AG08395 (cell line): ENCODE measurements at regions not wholly inside any gene's neighbourhood (a gene's known extent, or its start where the extent isn't known, plus 50 kb on each side); places are given as distances from the start of the nearest gene placed in this dataset.

Experiments
- DNase-seq: peaks from one replicate; pipeline ENCODE4 v3.0.0; 2012; ENCODE audit warnings: mixed read lengths, low spot score

DNA sequence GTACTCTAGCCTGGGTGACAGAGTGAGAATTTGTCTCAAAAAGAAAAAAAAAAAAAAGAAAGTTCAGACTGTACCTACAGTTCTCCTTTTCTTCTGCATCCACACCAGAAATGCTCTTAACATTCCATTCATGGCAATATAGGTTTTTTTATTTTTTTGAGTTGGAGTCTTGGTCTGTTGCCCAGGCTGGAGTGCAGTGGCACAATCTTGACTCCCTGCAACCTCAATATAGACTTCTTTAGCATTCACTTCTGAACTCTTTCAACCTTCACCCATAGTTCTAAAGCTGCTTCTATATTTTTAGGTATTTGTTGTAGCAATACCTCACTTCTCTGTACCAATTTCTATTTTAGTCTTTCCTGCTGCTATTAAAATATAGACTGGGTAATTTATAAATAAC, 1095.7 kb downstream of the FLRT2 start:
- no peak for DNase-seq

DNA sequence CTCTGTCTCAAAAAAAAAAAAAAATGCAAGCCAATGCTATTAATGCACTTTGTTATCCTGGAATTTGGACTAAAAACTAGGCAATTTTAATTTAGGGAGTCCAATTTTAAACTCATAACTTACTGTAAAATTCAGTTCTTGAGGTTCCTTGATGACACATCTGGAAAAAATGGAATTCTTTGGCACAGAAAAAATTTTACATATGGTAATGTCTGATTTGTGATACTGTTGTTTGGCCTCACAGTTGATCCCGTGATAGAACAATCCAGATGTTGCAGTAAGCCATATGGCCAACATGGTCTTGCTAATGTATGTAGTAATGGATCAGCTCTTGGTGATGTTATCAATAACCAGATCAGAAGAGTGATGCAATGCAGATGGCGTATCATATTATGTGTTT, 1089.8 kb downstream of the FLRT2 start:
- DNase-seq: no peak

DNA sequence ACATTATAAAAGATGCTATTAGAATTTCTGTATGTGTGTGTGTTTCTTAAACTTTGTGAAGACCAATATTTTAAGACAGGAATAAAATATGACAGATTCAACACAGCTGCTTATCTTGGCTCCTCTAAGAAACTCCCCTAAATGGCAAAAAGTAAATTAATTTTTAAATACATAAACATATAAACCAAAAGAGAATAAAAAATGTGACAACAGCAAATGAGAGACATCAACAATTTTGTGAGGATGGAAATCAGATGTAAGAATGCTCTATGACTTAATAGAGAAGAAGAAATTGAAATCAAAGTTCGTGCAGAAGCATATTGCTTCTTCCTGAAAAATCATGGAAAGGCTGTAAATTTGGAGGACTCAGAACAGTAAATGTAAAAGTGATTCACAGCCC, 1083.8 kb downstream of the FLRT2 start:
- DNase-seq: no peak

DNA sequence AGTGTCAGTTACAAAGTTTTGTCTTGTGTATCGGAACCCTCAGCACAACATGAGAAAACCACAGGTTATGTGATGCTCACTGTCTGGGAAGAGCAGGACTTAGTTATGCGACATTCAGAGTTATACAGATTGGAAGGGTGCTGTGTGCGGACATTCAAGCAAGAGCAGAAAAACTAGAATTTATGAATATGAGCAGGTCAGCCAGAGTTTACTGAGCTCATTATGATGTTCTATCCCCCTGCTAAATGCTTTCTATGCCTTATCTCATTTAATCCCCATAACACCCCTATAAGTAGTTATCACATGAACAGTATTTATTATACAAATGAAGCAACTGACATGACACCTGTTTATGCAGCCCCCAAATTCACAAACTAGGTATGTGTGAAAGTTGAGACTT, 1083.2 kb downstream of the FLRT2 start:
- no peak for DNase-seq

DNA sequence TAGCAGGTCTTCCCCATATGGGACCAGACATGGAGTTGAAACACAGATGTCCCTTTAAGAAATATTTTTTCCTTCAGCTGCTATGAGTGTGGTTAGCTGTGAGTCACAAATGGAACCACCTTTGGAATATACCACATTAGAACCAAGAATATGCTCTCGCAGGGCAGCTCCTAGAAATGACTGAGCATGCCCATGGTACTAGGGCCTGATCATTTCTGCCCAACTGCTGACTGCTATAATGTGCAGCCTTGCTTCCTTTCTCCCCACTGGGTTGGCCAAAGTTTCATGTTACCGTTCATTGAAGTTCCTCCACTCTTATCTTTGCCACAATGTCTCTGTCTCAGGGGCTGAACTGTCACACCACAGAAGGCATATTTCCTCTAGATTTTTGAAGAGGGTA, 1074.6 kb downstream of the FLRT2 start:
- peak; percentile 35 for DNase-seq

DNA sequence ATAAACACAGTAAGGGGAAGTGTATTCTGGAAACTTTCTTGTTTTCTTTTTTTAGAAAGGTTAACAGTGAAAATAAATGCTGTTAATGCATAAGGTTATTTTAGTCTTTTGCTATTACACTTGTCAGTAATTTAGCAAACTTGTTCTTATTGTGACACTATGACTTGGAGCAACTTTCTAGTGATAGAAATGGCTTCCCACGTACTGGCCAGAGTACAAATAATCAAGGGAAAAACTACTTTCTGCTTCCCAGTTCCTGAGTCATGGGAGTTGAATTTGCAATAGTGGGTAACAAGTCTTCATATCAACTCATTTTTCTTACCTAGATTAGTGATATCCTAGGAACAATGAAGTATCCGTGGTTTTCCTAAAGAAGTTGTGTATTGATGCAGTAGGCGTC, 1072.3 kb downstream of the FLRT2 start:
- no peak for DNase-seq

DNA sequence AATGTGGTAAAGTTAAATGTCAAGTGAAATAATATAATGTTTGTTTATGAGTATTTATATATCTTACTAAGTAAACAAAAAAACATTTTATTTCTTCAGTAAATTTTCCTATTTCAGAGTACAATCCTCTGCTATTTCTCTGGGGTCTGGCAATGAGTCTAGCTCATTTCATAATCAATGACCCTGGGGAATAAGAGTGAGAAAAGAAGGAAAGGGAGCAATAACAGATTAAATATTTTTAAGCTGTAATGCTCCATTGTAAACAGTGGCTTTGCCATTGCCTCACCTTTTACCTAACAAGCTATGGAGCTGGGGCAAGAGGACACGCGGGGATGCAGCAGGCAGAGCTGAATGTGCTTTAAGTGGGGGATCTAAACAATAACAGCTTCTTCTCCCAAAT, 1071.9 kb downstream of the FLRT2 start:
- no peak for DNase-seq

DNA sequence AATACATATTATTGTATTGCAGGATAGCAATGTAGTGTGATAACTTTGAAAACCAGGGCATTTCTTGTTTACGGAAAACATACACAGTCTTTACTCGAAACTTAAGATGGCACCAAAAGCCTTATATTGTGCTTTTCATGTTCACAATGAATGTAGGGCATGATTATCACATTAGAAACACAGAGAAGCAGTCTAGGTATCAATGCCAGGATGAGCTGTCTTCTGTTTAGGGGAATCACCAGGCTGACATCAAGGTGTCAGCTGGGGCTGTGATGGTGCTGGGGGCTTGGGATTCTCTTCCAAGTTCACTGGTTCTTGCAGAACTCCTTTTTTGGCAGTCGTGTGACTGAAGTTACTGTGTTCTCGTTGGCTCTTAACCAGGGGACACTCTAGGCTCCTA, 1067.3 kb downstream of the FLRT2 start:
- no peak for DNase-seq

DNA sequence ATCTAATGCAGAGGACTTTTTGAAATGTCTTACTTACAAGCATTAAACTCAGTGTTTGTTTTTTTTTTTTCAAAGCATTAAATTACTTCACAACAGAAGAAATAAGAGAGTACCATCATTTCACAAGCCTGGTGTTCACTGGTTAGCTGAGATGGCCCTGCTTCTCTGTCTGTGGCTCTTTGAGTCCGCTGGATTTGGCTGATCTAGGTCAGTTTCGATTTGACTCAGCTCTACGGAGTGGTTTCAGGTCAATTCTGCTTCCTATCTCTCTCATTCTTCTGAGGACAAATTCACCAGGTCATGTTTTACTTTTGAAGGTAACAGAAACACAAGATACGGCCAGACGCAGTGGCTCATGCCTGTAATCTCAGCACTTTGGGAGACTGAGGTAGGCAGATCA, 1066.1 kb downstream of the FLRT2 start:
- DNase-seq: no peak

DNA sequence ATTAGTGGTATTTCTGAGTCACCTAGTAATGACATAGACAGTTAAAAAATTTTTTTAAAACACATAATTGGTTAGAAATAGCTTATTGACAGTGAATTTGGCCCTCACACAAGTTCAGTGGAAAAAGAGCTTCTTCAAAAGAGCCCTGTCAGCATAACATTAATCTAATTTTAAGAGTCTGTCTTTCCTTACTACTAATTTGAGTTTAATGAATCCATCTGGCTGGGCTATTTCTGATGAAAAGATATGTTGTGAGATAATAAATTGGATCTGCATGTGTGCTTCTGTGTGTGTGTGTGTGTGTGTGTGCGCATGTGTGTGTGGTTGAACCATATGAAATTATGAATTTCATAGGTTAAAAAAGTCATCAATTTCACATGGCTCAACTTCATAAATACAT, 1045.2 kb downstream of the FLRT2 start:
- DNase-seq: peak; percentile 2

DNA sequence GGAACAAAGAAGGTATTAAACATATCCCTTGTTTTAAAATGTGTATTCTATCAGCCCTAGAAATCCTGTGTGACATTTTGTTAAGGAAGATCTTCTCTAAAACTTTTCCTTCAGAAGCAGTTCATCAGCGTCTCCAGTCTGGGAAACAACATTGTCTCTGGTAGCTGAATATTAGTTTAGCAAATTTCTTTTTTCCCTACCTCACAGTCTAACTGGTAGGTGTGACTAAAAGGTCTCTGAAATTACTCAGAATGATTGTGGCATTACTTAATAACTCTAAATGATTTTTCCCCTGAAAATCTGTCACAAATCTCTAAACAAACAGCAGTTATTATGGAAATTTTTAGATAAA, 1044.8 kb downstream of the FLRT2 start:
- no peak for DNase-seq

DNA sequence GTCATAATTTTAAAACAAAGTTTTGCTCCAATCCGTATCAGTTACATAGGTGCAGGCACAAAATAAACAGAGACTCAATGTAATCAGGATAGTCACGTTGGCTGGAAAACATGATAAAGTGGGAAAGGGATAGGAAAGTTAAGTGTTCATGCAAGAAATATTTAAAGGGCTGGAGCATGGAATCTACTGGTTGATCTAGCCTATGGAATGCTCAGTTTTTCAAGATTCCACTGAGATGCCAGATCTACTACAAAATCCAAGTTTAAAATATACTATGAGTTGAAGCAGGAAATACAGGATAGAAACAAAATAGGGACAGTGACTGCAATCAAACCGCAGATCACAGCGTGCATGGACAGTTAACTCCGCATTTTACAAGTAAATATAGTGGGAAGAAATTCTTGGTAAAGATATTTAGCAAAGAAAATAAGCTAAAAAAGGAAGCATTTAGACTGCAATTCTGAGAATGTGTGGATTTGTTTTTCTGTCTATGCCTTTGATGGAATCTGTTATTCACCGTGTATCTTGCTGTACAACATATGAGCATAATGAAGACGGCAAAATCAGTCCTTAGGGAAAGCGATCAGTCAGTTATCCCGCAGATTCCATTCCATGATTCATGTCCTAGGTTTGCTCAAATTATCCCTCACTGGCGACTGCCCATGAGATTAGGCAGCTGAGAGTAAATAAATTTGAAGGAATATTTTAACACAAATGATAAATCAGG, 1044.3 kb downstream of the FLRT2 start:
- peak; percentile 14 for DNase-seq

DNA sequence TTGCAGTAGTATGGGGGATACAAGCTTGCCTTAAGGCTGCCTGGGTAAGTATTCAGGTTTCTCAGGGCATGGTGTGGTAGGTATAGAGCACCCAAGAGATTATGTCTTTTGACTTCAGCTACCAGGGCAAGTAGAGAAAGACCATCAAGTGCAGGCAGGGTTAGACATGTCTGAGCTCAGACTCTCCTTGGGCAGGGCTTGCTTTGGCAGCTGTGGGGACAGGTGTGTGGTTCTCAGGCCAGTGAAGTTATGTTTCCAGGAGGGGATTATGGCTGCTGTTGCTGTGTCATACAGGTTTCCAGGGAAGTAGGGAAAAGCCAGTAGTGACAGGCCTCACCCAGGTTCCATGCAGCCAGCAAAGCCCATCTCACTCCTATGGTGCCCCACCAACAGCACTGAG, 1040.4 kb downstream of the FLRT2 start:
- no peak for DNase-seq

DNA sequence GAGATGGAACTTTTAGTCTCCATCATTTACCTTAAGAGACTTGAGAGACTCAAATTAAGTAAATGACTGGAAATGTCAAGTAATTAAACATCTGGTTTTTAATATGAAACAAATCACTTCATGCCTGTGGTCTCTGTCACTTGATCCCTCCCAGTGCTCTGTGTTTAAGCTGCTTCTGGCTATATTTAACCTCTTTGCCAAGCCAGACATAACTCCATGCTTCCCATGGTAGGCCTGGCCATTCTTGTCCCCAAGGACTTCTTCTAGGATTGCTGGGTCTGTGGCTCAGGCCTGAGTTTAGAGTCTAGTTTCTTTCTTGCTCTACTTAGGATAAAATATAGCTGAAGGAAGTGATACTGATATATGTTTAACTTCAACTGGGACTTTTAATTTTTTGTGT, 1013.6 kb downstream of the FLRT2 start:
- DNase-seq: peak; percentile 9

DNA sequence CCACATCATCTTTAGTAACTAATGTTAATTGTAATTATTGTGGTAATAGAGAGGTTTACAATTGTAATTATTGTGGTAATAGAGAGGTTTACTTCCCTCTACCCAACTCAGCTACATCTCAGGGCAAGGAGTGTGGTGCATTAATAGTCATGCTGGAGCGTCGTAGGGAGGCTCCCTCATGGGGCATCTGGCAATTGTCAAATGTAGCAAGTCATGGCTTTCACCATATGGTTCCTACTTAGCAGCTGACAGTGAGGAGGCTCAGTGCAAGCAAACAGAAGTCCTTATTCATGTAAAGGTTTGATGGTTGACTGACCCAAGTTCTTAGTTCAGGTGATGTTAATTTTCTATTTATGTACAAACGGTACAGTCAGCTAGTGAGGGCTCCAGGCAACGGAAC, 1012.0 kb downstream of the FLRT2 start:
- DNase-seq: no peak

DNA sequence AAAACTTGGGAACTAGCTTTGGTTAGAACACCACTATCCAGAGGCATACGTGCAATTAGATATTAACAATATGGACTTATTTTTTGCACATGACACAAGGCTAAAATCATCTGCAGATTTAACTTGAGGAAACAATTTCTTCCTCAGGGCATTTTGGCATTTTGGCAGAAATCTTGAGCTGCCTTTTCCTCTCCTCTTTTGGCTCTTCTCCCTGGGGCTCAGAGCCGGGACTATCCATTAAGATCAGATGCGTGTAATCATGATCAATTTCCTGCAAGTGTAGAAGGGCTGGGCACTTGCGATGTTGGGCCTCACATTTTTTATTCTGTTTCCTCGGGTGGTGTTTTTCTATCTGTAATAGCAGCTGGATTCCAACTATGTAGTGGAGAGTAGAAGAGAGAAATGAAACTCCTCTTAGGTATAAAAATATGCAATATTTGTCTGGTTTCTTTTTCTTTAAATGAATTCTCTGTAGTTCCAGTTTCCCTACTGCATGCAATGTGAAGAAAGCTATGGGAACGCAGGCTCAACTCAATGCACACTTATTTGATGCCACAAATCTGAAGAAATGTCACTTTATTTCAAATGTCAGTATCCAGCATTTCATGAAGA, 1010.8 kb downstream of the FLRT2 start:
- no peak for DNase-seq

DNA sequence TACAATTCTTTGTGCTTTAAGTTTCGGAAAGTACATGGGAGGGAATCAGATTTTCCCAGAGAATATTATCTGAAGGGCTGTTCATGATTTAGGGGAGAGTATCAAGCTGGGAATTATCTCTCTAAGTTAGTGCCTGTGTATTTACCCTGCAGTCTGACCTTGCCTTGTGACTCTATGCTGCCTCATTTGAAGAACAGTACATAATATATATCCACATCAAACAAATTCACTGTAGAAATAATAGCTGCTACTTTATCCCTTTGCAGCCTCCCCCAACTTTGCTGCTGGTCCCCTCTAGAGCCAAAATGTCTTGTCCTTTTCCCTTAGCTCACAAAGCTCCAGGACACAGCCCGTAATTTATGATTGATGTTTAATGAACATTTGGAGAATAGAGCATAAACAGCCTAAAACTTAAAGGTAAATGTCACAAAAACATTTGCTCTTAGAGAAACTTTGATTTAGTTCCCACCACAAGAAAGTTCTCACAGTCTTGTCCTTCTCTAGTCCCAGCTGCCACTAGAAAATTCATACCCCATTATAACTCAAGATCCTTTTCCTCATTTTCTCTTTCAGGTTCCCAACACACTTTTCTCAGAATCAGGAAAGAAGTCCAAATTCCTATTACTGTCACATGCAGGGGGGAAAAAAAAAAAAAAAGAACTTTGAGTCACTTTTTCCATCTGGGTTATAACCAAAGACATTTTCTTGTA, 1009.6 kb downstream of the FLRT2 start:
- no peak for DNase-seq

DNA sequence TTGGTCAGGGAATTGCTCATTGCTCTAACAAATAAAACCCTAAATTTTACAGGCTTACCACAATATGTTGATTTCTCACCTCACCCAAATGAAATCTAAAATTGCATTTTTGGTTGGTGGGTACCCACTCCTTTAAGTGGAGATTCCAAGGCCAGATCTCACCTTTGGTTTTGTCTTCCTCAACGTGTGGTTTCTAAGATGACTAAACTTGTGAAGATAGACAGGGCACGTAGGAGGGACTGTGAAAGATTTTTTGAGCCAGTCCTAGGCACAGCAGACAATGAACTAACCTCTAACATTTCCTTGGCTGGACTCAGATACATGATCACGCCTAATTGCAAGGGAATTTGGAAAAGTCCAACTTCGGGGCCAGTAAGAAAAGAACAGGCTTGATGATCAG, 1003.9 kb downstream of the FLRT2 start:
- no peak for DNase-seq

DNA sequence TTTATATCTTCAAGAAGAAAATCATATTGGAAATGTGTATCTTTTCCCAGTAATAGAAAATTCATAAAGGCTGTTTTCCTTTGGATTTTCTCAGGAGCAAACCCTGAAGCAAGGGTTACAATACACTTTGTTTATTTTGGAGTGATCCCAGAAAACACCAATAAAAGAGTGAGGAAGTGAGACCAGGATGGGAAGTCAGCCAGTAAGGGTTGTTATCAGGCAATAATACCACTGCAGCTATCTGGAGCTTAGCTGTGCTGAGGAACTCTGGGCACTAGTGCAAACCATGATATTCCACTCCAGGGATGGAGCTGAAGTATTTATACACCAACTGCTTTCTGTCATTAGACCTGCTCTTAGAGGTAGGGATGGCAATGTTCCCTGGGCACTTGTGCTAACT, 1002.3 kb downstream of the FLRT2 start:
- no peak for DNase-seq

DNA sequence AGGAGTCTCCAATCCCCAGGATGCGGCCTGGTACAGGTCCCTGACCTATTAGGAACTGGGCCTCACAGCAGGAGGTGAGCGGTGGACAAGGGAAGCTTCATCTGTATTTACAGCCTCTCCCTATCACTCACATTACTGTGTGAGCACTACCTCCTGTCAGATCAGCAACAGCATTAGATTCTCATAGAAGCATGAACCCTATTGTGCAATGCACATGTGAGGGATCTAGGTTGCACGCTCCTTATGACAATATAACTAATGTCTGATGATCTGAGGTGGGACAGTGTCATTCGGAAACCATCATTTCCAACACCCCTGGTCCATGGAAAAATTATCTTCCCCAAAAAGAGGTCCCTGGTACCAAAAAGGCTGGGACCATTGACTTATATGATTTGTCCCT, 1000.5 kb downstream of the FLRT2 start:
- no peak for DNase-seq

DNA sequence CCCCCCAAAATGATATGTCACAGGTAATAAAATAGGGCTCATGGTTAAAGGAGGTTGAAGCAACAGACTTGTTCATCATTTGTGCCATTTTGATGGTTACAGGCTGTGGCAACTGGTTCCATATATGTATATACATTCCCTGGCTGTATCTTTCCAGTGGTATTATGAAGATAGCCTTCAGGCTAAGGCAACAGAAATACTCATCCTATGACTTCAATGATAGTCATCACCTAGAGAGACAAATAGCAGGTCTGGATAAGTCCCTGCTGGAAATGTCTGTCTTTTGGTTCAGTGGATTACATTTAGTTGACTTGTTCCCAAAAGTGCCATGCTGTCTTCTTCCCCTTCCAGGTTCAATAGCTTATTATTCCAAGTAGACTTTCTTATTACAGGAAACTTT, 997.4 kb downstream of the FLRT2 start:
- no peak for DNase-seq

DNA sequence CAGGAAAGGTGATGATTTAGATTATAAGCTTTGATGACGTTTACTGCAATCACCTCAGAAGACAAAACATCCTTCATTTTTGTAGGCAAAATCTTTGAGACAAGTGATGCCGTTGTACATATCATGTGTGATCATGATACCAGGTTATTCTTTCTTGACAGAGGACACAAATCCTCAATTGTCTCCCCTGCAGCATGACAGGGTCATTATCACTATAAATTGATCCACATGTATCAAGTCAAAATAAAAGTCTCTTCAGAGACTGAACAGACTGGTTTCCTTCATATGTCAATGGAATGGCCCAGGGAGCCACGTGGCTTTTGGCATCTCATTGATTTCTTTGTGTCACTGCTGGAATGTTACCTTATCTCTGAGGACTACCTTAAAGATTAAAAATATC, 995.7 kb downstream of the FLRT2 start:
- no peak for DNase-seq

DNA sequence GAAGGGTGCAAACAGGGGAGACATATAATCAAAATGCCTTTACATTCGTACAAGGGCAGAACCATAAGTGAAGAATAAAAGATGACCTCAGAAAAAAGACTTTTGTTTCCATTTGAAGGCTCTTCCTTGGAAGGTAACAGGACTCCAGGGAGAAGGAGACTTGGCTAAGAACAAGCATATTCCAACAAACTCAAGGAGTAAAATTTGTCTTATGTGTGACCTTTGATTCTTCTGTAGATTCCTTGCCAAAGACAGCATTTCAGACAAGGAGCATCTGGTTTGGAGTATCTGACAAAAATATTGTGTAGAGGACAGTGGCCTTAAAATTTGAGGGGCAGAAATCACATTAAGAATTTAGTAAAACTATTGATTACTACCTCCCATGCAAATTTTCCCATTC, 991.9 kb downstream of the FLRT2 start:
- no peak for DNase-seq
